Astrocyte (in vitro differentiated cells and primary cell): ENCODE measurements at regions not wholly inside any gene's neighbourhood (a gene's known extent, or its start where the extent isn't known, plus 50 kb on each side); places are given as distances from the start of the nearest gene placed in this dataset.

Experiments used
- DNase-seq: peaks from one replicate; pipeline ENCODE4 v3.0.0-alpha.2; 2010; ENCODE audit warnings: low read depth
- FAIRE-seq: peaks from 2 replicates; lab custom pipeline; 2011; peaks lifted over from hg19 to GRCh38; lab: Jason Lieb, UNC
- H2AFZ ChIP-seq: 2 replicates; pipeline ENCODE4 v1.6.0; 2012; ENCODE audit warnings: low read depth, low read length, inconsistent platforms
- H3K27ac ChIP-seq: 2 replicates; pipeline ENCODE4 v1.5.1; 2011; ENCODE audit warnings: low read depth, low read length, inconsistent platforms
- H3K27me3 ChIP-seq: 2 replicates; pipeline ENCODE4 v1.6.0; 2011; ENCODE audit warnings: low read length, inconsistent platforms; ENCODE audit not compliant: insufficient read depth
- H3K36me3 ChIP-seq: 2 replicates; pipeline ENCODE4 v1.5.1; 2011; ENCODE audit warnings: low read length, inconsistent platforms; ENCODE audit not compliant: insufficient read depth
- H3K4me1 ChIP-seq: 2 replicates; pipeline ENCODE4 v1.5.1; 2011; ENCODE audit warnings: low read length, inconsistent platforms; ENCODE audit not compliant: insufficient read depth
- H3K4me2 ChIP-seq: 2 replicates; pipeline ENCODE4 v1.6.0; 2012; ENCODE audit warnings: low read length, inconsistent platforms
- H3K4me3 ChIP-seq: 2 replicates; pipeline ENCODE4 v1.5.1; 2011; ENCODE audit warnings: low read depth, mild to moderate bottlenecking, low read length, inconsistent platforms; ENCODE audit not compliant: insufficient read depth
- H3K79me2 ChIP-seq: 2 replicates; pipeline ENCODE4 v1.6.0; 2012; ENCODE audit warnings: mild to moderate bottlenecking, low read length, inconsistent platforms; ENCODE audit not compliant: insufficient read depth
- H3K9ac ChIP-seq: 2 replicates; pipeline ENCODE4 v1.6.0; 2012; ENCODE audit warnings: mild to moderate bottlenecking, low read length, inconsistent platforms
- H3K9me3 ChIP-seq: 2 replicates; pipeline ENCODE4 v1.5.1; 2012; ENCODE audit warnings: low read depth, mild to moderate bottlenecking, low read length, inconsistent platforms; ENCODE audit not compliant: insufficient read depth
- H4K20me1 ChIP-seq: 2 replicates; pipeline ENCODE4 v1.6.0; 2012; ENCODE audit warnings: low read length, inconsistent platforms; ENCODE audit not compliant: insufficient read depth
- H3K27ac Mint-ChIP-seq: one replicate; pipeline ENCODE4 v1.8.0; 2021; ENCODE audit warnings: mild to moderate bottlenecking, mixed read lengths; ENCODE audit not compliant: unreplicated experiment
- H3K27me3 Mint-ChIP-seq: one replicate; pipeline ENCODE4 v1.8.0; 2021; ENCODE audit warnings: low read depth, mixed read lengths; ENCODE audit not compliant: unreplicated experiment
- H3K36me3 Mint-ChIP-seq: one replicate; pipeline ENCODE4 v1.8.0; 2021; ENCODE audit warnings: low read depth, mixed read lengths; ENCODE audit not compliant: unreplicated experiment
- H3K4me1 Mint-ChIP-seq: one replicate; pipeline ENCODE4 v1.8.0; 2021; ENCODE audit warnings: low read depth, mixed read lengths; ENCODE audit not compliant: unreplicated experiment
- H3K4me3 Mint-ChIP-seq: one replicate; pipeline ENCODE4 v1.8.0; 2021; ENCODE audit warnings: mild to moderate bottlenecking, moderate library complexity, mixed read lengths; ENCODE audit not compliant: unreplicated experiment
- H3K9me3 Mint-ChIP-seq: one replicate; pipeline ENCODE4 v1.8.0; 2021; ENCODE audit warnings: mild to moderate bottlenecking, mixed read lengths; ENCODE audit not compliant: unreplicated experiment
- CTCF ChIP-seq: IDR thresholded peaks from 2 replicates; pipeline ENCODE4 v1.5.1; 2011; ENCODE audit warnings: low read depth, mild to moderate bottlenecking, inconsistent platforms, low read length, moderate library complexity; ENCODE audit not compliant: insufficient read depth
- EZH2 ChIP-seq: IDR thresholded peaks from 2 replicates; pipeline ENCODE4 v1.6.1; 2012; ENCODE audit warnings: mild to moderate bottlenecking, low read length, inconsistent platforms; ENCODE audit not compliant: insufficient read depth

- Histone ChIP-seq H3K9ac (no peak overlapping the region), H3K79me2 (no peaks in the 10 kb centered on the region), H3K4me1 (no peaks in the 10 kb centered on the region), H3K36me3 (no peaks in the 10 kb centered on the region), H3K27ac (no peak overlapping the region), H4K20me1 (no peaks in the 10 kb centered on the region), H3K9me3 (no peaks in the 10 kb centered on the region), H3K4me2 (no peak overlapping the region), H2AFZ (no peak overlapping the region), H3K4me3 (no peak overlapping the region), H3K27me3 (no peaks in the 10 kb centered on the region)
- Mint-ChIP-seq H3K4me3 (no peak overlapping the region), H3K27ac (no peak overlapping the region), H3K27me3 (no peaks in the 10 kb centered on the region), H3K9me3 (no peaks in the 10 kb centered on the region), H3K4me1 (peaks cover 4% of the 10 kb centered on the region), H3K36me3 (no peaks in the 10 kb centered on the region)
- DNase-seq (no peak), FAIRE-seq (no peak)
- TF ChIP-seq CTCF, result no peak
- TF ChIP-seq EZH2, result no peak
Measured at GRCh38 chr5:128015978-128016377, 67.6 kb upstream of the SLC12A2 start.

GRCh38 chr5:128019391-128019790 lies 64.2 kb upstream of the SLC12A2 start:
- no peak overlapping the region for H3K9ac ChIP-seq
- H3K4me3 ChIP-seq, result no peak overlapping the region
- H3K27ac ChIP-seq, result no peak overlapping the region
- Mint-ChIP-seq H3K4me3 (no peak overlapping the region), H3K27me3 (no peaks in the 10 kb centered on the region), H3K9me3 (no peaks in the 10 kb centered on the region), H3K27ac (no peak overlapping the region), H3K36me3 (no peaks in the 10 kb centered on the region), H3K4me1 (peaks cover 4% of the 10 kb centered on the region)
- TF ChIP-seq CTCF (no peak), EZH2 (no peak)
- H2AFZ ChIP-seq, result no peak overlapping the region
- H4K20me1 ChIP-seq, result no peaks in the 10 kb centered on the region
- no peaks in the 10 kb centered on the region for H3K27me3 ChIP-seq
- DNase-seq (no peak), FAIRE-seq (no peak)
- H3K36me3 ChIP-seq, result no peaks in the 10 kb centered on the region
- H3K79me2 ChIP-seq, result no peaks in the 10 kb centered on the region
- H3K4me1 ChIP-seq, result no peaks in the 10 kb centered on the region
- no peaks in the 10 kb centered on the region for H3K9me3 ChIP-seq
- no peak overlapping the region for H3K4me2 ChIP-seq

- Mint-ChIP-seq H3K4me3 (no peak overlapping the region), H3K36me3 (no peaks in the 10 kb centered on the region), H3K27me3 (no peaks in the 10 kb centered on the region), H3K9me3 (no peaks in the 10 kb centered on the region), H3K4me1 (peaks cover 4% of the 10 kb centered on the region), H3K27ac (no peak overlapping the region)
- no peaks in the 10 kb centered on the region for H4K20me1 ChIP-seq
- H3K79me2 ChIP-seq, result no peaks in the 10 kb centered on the region
- no peak overlapping the region for H2AFZ ChIP-seq
- H3K27me3 ChIP-seq, result no peaks in the 10 kb centered on the region
- H3K9me3 ChIP-seq, result no peaks in the 10 kb centered on the region
- DNase-seq (no peak), FAIRE-seq (no peak)
- no peak overlapping the region for H3K4me2 ChIP-seq
- H3K36me3 ChIP-seq, result no peaks in the 10 kb centered on the region
- no peak overlapping the region for H3K27ac ChIP-seq
- H3K9ac ChIP-seq, result no peak overlapping the region
- TF ChIP-seq CTCF (no peak), EZH2 (no peak)
- H3K4me1 ChIP-seq, result no peaks in the 10 kb centered on the region
- H3K4me3 ChIP-seq, result no peak overlapping the region
Measured at GRCh38 chr5:128020012-128020411, 63.6 kb upstream of the SLC12A2 start.
